Retinal pigment epithelial cell (primary cell): ENCODE measurements at regions not wholly inside any gene's neighbourhood (a gene's known extent, or its start where the extent isn't known, plus 50 kb on each side); places are given as distances from the start of the nearest gene placed in this dataset.

Experiments
- DNase-seq: peaks from one replicate; pipeline ENCODE4 v3.0.0-alpha.2; 2010; ENCODE audit warnings: low read depth
- H3K4me3 ChIP-seq: 2 replicates; pipeline ENCODE4 v1.5.1; 2011; ENCODE audit warnings: mild to moderate bottlenecking, low read length, control low read depth, moderate library complexity
- TF ChIP-seq, protein P1 (sequence below): conservative IDR thresholded peaks from 2 replicates; pipeline ENCODE4 v1.5.1; 2011; ENCODE audit warnings: low read depth, low read length, control low read depth, inconsistent platforms

DNA sequence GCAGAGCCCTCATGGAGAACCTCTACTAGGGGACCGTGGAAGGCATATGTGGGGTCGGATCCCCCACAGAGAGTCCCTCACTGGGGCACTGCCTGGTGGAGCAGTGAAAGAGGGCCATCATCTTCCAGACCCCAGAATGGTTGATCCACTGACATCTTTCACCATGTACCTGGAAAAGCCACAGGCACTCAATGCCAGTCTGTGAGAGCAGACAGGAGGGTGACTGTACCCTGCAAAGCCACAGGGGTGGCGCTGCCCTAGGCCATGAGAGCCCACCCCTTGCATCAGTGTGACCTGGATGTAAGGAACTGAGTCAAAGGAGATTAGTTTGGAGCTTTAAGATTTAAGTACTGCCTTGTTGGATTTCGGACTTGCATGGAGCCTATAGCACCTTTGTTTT, 1276.7 kb upstream of the PRMT6 start:
- H3K4me3 ChIP-seq: no peak overlapping the region
- TF ChIP-seq, protein P1, sequence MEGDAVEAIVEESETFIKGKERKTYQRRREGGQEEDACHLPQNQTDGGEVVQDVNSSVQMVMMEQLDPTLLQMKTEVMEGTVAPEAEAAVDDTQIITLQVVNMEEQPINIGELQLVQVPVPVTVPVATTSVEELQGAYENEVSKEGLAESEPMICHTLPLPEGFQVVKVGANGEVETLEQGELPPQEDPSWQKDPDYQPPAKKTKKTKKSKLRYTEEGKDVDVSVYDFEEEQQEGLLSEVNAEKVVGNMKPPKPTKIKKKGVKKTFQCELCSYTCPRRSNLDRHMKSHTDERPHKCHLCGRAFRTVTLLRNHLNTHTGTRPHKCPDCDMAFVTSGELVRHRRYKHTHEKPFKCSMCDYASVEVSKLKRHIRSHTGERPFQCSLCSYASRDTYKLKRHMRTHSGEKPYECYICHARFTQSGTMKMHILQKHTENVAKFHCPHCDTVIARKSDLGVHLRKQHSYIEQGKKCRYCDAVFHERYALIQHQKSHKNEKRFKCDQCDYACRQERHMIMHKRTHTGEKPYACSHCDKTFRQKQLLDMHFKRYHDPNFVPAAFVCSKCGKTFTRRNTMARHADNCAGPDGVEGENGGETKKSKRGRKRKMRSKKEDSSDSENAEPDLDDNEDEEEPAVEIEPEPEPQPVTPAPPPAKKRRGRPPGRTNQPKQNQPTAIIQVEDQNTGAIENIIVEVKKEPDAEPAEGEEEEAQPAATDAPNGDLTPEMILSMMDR: no peak
- DNase-seq: no peak

DNA sequence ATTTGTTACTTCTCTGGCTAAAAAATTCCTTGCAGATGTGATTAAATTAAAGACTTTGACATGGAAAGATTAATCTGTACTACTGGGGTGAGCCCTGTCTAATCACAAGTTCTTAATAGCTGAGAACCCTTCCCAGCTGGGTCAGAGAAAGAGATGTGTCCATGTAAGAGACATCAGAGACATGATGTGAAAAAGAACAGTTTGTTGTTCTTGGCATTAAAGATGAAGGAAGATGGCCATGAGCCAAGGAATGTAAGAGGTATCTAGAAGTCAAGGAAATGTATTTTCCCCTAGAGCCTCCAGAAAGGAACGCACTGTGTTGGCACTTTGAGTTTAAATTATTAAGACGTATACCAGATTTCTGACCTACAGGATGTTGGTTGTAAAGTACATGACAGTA, 1271.5 kb upstream of the PRMT6 start:
- TF ChIP-seq, protein P1: no peak
- no peak overlapping the region for H3K4me3 ChIP-seq
- DNase-seq: peak; percentile 37

DNA sequence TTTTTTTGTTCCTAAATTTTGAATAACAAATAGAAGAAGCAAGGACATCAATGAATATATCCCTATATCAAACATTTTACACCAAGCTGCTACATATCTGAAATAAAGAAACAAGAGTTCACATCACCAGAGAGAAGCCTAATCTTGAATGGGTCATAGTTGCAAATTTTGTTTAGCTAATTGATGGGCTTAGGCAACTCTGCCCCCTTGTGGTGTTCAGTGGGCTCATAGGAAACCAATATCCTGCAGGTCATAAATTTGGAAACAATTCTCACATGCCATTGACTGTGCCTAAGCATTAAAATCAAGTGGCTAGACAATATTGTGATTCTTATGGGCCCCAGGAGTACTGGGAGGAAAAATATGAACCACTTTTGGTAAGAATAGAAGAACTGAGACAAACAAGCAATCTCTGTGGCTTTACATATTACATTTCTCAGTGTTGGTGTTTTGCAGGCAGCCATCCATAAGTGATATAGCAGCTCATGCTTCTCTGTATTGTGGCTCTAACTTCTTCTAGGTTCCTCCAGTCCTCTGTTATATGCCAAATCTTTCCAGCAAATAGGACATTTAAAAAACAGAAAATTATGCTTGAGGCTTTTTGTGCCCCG, 1262.8 kb upstream of the PRMT6 start:
- DNase-seq: peak; percentile 4
- TF ChIP-seq, protein P1: peak; percentile 87
- no peak overlapping the region for H3K4me3 ChIP-seq

DNA sequence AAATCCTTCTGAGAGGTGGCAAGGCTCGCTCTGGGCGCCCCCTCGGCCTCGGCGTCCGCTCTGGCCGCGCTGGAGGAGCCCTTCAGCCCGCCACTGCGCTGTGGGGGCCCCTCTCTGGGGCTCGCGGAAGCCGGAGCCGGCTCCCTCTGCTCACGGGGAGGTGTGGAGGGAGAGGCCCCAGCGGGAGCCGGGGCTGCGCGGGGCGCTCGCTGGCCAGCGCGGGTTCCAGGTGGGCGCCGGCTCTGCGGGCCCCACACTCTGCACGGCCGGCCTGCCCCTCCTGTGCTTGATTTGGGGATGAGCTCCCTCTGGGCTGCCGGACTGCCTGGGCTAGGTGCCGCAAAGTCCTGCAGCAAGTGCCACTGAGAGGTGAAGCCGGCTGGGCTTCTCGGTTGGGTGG, 1260.7 kb upstream of the PRMT6 start:
- TF ChIP-seq, protein P1: no peak
- no peak overlapping the region for H3K4me3 ChIP-seq
- no peak for DNase-seq

DNA sequence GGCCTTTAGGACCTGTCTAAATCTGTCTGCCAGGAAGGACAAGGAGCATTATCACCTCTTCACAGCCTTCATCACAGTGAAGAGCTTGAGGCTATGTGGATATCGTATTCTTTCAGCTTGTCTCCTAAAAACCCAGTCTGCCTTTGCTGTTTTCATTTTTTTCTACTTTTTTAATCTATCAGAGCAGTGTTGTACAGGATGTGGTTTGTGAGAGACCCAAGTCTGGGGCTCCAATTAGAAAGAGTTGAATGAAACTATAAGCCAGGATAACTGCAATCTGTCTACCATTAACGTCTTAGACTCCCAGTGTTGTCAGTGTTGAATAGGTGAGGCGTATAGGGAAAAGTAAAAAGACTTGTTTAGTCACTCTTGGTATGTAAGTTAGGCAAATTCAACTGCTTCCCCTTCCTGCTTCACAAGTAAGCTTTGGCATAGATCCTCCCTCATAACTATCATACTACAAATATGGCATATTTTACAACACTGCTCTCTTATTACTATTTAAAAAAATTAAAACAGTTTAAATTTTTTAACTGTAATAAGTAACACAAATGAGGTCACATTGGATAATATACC, 1225.8 kb upstream of the PRMT6 start:
- TF ChIP-seq, protein P1: no peak
- H3K4me3 ChIP-seq: no peak overlapping the region
- DNase-seq: no peak

DNA sequence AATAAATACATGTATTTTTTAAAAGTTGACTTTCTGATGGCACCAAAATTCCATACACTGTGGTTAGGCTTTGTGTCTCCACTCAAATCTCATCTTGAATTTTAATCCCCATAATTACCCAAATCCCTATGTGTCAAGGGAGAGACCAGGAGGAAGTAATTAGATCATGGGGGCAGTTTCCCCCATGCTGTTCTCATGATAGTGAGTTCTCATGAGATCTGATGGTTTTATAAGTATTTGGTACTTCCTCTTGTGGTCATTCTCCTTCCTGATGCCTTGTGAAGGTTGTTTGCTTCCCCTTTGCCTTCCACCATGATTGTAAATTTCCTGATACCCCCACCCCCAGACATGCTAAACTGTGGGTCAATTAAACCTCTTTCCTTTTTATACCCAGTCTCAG, 1218.4 kb upstream of the PRMT6 start:
- no peak overlapping the region for H3K4me3 ChIP-seq
- peak; percentile 21 for DNase-seq
- TF ChIP-seq, protein P1: no peak

DNA sequence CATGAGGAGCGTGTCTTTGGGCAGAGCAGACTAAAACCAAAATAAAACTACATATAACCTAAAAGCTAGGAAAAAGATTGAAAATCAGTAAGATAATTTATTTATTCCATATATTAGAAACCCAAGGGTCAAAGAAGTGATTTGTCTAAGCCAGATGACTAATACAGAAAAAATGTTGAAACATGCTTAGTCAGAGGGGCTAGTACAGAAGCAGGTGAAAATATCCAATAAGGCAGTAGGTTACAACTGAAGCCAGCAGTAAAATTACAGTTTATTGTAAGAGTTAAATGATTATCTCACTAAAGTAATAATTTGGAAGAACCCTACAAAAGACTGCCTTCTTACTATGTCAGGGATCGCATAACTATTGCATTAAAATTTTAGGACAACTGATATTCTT, 1190.9 kb upstream of the PRMT6 start:
- no peak overlapping the region for H3K4me3 ChIP-seq
- TF ChIP-seq, protein P1: no peak
- peak; percentile 64 for DNase-seq
